ENCODE measurements at regions not wholly inside any gene's neighbourhood (a gene's known extent, or its start where the extent isn't known, plus 50 kb on each side); places are given as distances from the start of the nearest gene placed in this dataset.

- TF ChIP-seq CTCF (conservative IDR thresholded peaks at IDR 0.05; ENCODE audit: low read depth, low read length) (no peak), EZH2 (IDR thresholded peaks at IDR 0.05; ENCODE audit: borderline replicate concordance, low read depth, low read length, poor library complexity, severe bottlenecking) (no peak)
Observed at GRCh38 chr3:72153477-72154314, 368.7 kb upstream of the PROK2 start.
